GM21717 (cell line): ENCODE measurements at regions not wholly inside any gene's neighbourhood (a gene's known extent, or its start where the extent isn't known, plus 50 kb on each side); places are given as distances from the start of the nearest gene placed in this dataset.
"Not testable (repeated sequence)": the region's sequence is repeated elsewhere in the genome, so short reads cannot be mapped to it uniquely, and the experiment has no call there.

Experiments used
- ATAC-seq: cut with Tn5 transposase; IDR thresholded peaks from one replicate; pipeline ENCODE4 v1.9.1; 2021; ENCODE audit warnings: mild to moderate bottlenecking, moderate library complexity; ENCODE audit not compliant: unreplicated experiment

DNA sequence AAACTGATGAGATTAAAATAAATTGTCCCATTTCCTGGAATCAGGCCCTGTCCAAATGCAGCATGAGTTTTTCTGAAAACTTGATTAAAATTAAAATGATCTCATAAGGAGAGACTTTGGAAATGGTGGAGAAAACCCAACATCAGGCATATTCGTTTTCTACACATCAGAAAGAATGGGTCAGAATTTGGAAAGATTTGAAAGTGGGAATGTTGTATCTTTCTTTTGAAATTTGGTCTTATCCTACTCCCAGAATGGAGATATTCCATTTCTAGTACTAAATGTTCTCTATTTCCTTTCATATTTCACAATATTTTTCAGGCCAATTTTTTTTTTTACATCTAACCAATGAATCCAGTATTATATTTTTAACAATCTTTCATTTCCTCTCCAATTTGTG, 223.9 kb upstream of the RXFP2 start:
- ATAC-seq = no peak

DNA sequence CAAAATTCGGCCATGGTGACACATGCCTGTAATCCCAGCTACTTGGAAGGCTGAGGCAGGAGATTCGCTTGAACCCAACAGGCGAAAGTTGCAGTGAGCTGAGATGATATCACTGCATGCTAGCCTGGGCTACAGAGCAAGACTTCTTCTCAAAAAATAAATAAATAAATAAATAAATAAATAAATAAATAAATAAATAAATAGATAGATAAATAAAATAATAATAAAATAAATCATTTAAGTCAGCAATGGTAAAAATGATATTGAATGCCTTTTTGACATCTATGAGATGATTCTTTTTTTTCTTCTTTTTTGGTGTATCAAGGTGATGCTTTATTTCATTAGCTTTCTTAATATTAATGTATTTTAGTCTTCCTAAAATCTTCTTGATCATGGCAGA, 221.7 kb upstream of the RXFP2 start:
- ATAC-seq = no peak

DNA sequence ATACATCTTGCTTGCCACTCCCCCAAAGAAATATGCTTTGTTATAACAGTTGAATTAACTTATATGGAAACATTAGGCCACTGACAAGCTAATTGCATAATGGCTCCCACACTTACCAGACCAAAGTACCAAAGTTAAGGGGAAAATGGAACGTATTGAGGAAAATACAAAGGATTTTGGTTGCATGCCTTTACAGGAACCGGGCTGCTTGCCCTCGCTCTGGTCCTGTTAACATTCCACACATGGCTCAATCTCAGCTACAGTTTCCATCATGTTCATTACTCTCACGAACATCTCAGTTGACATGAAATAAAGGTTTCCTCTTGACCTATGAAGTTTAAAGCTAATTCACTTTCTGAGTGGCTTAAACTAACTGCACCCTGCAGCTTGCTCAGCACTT, 220.7 kb upstream of the RXFP2 start:
- ATAC-seq = no peak

DNA sequence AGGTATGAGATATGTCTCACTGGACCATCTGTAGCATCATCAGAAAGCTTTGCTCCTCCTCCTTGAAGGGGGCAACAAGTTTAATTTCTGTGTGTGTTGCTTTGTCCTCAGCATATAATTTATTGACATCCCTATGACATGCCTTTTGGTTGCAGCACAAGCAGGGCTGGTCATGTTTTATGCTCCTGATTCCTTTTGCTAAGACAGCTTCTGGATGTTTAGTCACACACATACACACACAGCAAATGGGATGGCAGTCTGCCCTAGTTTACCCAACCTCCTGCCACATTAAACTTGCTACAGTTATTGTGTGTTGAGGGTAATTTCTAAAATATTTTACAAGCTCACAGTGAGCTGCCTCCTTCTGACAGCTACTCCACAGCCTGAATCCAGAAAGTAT, 217.9 kb upstream of the RXFP2 start:
- ATAC-seq = no peak

DNA sequence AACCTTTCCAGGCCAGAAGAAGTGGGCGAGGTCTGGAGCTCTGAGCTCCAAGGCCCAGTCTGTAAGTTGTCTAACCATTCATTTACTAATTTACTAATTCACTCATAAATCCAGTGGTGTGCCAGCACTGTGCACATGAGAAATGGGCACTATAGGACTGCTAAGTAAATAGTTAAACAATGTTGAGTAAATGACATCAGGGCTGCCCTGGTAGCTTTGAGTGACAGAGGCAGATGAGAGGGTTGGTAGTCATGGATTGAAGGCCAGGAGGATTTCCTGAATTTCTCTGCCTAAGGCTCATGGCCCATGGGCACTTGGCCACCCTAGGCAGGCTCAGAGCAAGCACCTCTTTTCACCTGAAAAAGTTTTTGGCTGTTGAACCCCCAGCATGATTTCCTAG, 216.9 kb upstream of the RXFP2 start:
- ATAC-seq = no peak

DNA sequence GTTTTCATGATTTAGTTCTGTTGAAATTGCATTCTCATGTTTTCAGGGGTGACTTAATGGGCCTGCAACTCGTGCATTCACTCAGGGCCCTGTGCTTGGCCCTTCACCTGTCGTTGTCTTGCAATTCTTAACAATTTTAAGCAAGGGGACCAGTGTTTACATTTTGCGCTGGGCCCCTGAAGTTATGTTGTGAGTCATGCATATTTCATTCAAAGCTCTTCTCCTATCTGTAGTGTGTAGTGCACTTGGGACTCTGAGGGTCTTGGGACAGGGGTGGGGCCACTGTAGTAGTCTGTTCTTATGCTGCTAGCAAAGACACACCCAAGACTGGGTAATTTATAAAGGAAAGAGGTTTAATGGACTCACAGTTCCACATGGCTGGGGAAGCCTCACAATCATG, 211.2 kb upstream of the RXFP2 start:
- ATAC-seq = no peak

DNA sequence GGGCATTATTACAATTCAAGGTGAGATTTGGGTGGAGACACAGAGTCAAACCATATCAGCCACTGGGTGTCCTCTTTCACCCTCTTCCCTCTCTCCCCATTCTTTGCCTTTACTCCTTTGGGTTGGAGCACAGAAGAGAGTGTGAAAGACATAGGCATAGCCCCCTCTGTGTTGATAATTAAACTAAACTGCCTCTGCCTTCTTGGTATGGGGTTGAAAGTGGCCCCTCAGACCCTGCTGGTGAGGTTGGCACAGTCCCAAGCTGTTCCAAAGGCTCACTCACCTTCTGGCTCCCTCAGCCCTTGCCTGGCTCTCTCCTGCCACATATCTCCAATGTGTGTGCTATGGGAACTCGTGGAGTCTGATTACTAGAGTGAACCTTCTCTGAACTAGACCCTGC, 210.6 kb upstream of the RXFP2 start:
- no peak for ATAC-seq

DNA sequence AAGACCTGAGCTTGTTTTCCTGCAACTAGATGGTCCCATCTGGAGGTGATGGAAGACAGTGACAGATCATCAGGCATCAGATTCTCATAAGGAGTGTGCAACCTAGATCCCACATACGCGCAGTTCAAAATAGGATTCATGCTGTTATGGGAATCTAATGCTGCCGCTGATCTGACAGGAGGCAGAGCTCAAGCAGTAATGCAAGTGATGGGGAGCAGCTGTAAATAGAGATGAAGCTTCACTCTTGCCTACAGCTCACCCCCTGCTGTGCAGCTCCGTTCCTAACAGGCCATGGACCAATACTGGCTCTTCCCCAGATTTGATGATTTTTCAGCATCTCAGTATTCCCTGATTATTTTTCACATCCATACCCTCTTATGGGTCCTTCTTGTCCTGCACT, 208.4 kb upstream of the RXFP2 start:
- no peak for ATAC-seq

DNA sequence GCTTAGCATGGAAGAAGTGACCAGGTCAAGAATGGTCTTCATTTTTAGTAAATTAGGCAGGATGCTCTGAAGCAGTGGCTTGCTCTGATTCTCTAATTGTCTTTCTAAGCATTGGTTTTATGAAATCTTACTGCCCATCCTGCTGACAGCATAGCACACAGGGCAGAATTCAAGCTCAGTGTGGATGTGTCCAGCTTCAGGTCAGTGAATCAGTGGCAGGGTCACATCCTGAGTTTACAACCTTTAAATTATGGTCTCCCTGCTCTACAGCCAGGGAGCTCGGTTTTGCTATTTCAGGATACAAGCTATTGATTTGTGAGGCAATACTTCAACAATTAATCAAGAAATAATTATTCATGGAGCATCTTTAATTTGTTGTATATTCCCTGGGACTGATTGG, 202.3 kb upstream of the RXFP2 start:
- no peak for ATAC-seq

DNA sequence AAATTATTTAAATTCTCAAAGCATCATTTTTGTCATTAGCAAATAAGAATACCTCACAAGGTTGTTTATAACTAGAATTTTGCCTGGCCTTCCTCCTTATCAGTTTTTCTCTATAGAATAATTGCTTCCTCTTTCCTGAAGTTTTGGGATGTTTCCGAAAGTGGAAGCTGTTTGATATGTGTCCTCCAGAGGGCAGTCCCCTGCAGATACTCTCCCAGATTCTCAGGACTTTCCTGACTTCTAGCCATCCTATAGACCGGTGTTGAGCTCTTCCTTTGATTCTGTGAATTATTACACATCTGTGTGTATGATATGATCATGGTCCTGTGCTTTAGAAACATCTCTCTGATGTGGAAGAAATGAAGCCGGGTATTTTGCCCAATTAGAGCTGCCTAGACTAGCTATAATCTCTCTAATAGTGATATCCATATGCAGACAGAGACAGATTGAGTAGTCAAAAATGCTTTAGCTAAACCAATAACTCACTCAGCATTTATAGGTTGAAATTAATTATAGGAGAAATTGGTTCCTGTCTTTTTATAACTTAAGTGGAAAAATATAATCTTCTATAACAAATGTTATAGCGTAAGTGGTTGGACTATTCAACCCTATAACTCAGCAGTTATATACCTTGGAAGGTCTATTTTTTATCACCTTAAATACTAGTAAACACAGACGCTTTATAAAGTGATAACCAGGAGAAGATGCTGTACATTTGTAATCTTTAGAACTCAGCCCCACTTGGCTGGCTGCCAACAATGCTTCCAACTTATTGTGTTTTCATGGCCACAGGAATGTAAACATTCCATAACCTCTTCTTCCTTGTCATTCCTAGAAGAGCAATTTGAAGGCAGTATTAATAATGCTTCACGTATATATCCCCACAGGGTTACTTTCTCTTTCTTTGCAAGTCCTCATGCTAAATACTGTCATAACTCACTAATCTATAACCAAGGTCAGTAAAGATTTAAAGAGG, 201.0 kb upstream of the RXFP2 start:
- no peak for ATAC-seq

DNA sequence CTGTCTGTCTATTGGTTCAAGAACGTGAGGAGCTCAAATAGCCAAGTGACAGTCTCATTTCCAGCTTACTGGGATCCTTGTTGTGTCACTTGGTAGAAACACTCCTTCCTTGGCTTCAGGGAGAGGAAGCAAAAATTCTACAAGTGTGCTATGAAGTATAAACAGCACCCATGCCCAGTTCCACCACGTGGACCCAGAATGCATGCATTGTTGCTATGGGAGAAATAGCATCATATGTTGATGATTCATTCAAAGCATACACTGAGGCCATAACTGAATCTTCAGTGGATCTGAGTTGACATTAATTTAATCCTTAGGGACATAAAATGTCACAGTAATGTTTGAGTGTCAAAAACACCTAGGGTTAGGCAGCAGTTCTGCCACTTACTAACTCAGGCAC, 199.0 kb upstream of the RXFP2 start:
- ATAC-seq = no peak

DNA sequence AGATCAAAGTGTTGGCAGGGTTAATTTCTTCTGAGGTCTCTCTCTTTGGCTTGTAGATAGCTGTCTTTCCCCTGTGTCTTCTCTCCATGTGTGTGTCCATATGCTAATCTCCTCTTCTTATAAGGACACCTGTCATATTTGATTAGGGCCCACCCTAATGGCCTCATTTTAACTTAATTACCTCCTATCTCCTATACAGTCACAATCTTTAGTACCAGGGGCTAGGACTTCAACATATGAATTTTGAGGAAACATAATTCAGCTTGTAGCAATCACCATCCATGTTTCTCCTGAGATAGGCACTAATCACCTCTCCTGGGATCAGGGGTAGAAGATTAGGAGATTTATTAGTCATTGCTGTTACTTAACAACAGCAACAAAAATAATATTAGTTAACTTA, 196.1 kb upstream of the RXFP2 start:
- no peak for ATAC-seq

DNA sequence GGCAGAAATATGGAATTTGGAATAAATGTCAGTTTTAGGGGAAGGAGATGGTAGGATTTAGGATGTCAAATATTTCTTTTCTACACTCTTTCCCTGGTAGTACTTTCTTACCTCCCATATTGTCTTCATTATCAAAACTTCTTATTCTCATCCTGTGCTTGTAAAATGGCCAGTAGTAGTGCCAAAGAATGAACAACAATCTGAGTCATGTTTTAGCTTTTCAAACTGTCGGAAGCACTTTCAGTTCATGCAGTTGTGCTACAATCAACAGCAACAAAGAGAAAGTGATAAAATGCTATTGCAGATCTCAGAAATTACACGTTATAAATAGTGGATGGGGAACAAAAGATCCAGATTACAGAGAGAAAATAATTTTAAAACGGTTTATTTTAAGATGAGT, 193.7 kb upstream of the RXFP2 start:
- ATAC-seq = no peak

DNA sequence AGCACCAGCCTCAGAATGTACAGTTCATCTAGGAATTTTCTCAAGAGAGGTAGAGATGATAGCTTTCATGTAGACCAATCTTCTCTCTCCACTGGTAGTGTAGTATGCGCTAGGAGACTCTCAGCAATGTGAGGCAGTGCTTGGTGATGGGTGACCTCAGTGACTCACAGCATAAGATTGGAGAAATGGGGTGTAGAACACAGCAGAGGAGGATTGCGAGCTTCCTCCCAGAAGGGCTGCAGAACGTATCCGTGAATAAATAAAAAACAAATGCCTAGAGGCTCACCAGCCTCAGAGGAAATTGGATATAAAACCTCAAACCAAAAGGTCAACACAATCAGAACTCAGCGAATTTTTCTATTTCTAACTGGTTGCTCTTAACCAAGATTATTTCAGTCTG, 182.9 kb upstream of the RXFP2 start:
- no peak for ATAC-seq

DNA sequence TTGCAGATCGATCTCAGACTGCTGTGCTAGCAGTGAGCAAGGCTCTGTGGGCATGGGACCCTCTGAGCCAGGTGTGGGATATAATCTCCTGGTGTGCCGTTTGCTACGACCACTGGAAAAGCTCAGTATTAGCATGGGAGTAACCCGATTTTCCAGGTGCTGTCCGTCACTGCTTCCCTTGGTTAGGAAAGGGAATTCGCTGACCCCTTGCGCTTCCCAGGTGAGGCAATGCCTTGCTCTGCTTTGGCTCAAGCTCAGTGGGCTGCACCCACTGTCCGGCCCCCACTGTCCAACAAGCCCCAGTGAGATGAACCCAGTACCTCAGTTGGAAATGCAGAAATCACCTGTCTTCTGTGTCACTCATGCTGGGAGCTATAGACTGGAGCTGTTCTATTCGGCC, 155.1 kb upstream of the RXFP2 start:
- not testable (repeated sequence) for ATAC-seq

DNA sequence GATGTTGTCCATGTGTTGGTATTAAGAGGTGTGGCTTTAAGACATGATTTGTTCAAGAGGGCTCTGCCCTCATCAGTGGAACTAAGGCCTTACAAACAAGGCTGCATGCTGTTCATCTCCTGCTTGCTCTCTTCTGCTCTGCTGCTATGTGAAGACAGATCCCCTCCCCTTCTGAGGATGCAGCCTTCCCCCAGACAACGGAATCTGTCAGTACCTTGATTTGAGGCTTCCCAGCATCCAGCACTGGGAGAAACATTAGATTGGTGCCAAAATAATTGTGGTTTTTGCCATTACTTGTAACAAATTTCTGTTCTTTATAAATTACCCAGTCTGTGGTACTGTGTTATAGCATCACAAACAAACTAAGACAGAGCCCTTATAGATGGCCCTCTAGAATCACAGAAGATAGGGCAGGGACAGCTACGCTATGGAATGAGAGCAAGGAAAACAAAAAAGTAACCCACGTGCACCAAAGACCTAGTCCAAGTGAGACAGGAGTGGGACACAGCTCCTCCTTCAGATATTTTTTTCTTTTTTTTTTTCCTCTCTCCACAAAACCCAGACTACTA, 151.5 kb upstream of the RXFP2 start:
- ATAC-seq = no peak

DNA sequence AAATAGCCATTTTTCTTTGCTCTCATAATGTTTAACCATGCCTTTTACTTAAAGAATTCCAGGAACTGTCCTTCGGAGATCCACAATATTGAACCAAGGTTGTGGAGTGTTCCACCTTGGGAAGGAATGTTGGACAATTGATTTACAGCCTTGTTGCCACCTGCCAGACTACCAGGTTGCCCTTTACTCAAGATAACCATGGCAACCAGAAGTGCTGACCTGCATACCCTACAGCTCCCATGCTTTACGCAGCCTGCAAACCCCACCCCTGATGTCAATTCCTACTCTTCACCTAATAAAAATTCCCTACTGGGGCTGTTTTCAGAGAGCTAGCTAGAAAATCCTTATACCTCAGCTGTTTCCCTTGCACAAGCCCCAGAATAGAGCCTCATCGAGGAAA, 151.0 kb upstream of the RXFP2 start:
- no peak for ATAC-seq

DNA sequence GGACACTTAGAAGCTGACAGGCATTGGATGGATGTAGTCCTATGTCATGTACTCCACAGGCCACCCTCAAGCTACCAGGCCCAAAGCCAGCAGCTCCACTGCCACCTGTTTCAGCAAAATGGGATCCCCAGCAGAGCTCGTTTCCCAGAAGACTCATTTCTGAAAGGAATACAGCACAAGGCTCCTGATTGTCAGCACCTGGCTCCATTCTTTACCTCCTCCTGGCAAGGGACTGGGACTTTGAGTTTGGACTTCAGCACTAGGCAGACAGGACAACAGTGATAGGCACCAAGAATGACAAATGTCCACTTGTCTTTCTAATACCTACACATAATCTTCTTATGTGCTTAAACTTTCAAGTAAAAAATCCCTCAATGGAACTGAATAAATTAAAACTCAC, 150.4 kb upstream of the RXFP2 start:
- ATAC-seq = no peak

DNA sequence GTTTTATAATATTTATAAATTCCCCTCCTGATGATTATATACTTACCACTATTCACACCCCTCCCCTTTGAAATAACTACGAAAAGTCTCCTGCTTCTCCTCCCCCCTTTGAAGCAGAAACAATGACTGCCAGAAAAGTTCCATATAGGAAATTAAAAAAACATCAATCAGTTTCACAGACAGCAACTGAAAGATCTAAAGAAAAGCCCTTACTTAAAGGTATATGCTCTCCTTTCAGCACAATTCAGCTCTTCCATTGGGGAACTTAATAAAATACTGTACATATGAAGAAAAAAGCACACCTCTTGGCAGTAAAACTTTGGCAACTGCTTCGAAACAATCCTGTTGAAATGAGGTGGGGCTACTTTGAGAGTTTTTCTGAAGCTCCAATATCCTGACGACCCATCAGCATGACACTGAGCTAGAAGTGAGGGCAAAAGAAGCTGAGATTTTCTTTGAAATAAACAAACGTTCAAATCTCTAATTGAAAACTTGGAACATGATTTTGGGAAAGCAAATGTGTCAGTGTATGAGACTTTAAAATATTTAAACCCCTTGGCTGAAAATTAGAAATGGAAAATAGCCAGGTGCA, 147.6 kb upstream of the RXFP2 start:
- no peak for ATAC-seq

DNA sequence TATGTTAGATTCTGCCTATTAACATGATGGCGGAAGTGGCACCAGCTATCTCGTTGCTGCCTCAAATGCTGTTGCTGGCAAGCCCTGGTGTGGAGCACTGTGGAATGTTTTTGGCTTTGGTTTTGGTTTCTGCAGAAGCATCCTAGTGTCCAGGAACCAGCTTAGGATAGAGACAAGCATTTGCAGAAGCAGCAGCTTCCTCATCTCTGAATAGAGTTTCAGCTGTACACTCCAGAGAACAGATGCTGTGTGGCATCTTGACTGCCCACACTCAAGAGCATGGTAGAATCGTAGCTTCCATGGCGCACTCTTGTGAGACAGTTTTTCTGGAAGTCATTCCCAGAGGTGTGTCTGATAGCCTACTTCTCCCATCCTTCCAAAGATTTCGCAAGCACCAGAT, 145.3 kb upstream of the RXFP2 start:
- no peak for ATAC-seq

DNA sequence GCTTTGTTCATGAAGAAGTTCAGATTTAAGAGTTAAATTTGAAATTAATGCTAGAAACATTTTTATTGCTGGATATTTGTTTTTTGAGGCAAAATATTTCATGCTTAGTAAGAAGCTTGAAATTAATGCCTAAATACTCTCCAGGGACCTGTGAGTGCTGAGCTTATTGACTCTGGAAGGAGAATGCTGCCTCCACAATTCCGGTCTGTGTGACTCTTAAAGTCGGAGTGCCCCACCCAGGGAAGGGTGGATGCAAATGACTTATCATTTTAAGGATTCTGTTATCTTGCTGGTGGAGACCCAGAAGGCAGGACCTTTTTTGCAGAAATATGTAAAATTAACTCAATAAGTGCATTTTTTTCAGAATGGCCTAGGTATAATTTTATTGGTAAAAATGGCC, 143.8 kb upstream of the RXFP2 start:
- ATAC-seq = no peak

DNA sequence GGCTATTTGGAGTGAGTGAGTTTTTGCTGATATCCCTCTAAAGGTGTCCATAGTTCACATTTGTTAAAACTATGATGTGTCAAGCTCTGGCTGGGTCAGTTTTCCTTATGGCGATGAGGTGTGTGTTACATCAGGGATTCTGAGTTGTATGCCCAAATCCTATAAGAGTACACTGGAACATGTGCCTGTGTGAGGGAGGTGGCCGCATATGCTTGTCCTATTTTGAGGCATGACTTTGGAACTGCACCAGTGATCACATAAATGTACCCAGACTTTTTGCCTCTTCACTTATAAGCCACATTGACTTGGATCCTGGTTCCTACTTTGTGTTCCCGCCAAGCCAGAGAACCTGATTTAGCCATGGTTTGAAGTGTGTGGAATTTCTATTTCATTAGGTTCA, 140.3 kb upstream of the RXFP2 start:
- no peak for ATAC-seq
